CD4-positive, alpha-beta T cell treated with Interleukin-10 for 1 hour (primary cell): ENCODE measurements at regions not wholly inside any gene's neighbourhood (a gene's known extent, or its start where the extent isn't known, plus 50 kb on each side); places are given as distances from the start of the nearest gene placed in this dataset.

Source experiments
- DNase-seq: peaks from one replicate; pipeline ENCODE4 v3.0.0-alpha.2; 2020

DNA sequence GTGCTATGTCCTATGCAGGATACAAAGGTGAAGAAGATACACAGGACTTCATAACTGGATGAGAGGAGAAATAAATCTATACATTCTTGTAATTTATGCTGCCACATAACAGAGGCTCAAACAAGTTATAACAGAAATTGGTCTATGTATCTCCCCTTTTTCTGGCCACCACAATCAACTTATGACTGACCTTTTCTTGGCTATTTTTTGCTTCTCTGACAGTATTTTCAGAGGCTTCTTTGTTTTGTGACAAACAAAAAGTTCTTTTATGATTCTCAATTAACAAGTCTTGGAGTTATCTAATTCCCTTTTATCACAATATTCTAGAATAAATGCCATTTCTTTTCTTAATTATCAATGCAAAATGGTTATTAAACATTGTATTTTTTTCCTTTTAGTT lies 953.0 kb upstream of the ZWINT start:
- DNase-seq = no peak

GRCh38 chr10:57303566-57303965 lies 942.5 kb upstream of the ZWINT start:
- DNase-seq = no peak

GRCh38 chr10:57300718-57301117 lies 939.7 kb upstream of the ZWINT start:
- DNase-seq = no peak

GRCh38 chr10:57294698-57295097 lies 933.6 kb upstream of the ZWINT start:
- no peak for DNase-seq

DNA sequence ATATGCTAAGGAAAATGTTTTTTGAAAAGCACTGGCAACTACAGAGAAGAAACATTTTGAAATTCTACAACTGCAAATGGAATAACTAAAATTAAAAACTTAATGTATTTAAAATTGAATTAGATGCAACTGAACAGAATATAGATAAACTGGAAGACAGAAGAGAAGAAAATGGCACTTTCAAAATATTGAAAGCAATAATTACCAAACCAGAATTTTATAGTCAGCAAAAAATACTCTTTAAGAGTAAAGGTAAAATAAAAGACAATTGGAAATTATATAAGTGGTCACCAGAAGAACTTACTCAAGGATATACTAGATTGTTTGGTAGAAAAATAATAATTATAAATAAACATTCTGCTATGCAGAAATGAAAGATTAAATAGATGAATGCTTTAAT lies 927.7 kb upstream of the ZWINT start:
- no peak for DNase-seq

DNA sequence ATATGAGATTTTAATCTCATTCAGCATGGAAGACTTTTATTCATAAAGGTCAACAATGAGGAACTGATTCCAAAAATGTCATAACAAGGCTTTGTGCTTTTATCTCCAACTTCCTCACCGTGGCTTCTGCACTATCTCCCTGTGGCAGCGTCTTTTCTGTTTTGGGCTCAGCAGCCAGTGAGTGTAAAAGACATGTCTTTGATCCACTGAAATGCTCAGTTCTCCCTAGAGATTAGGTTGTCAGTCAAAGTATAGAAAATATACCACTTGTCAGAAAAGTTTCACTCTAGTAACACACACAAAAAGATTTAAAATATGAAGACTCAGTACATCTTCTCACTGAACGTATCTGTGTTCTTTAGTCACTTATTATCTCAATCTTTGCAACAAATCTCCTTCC lies 901.8 kb upstream of the ZWINT start:
- no peak for DNase-seq

GRCh38 chr10:57260175-57260574 lies 899.1 kb upstream of the ZWINT start:
- DNase-seq = no peak

GRCh38 chr10:57249615-57250281 lies 888.7 kb upstream of the ZWINT start:
- DNase-seq = no peak

- no peak for DNase-seq
Observed at GRCh38 chr10:57247271-57247670, 886.2 kb upstream of the ZWINT start.

GRCh38 chr10:57225920-57226319 lies 864.9 kb upstream of the ZWINT start:
- DNase-seq = no peak

DNA sequence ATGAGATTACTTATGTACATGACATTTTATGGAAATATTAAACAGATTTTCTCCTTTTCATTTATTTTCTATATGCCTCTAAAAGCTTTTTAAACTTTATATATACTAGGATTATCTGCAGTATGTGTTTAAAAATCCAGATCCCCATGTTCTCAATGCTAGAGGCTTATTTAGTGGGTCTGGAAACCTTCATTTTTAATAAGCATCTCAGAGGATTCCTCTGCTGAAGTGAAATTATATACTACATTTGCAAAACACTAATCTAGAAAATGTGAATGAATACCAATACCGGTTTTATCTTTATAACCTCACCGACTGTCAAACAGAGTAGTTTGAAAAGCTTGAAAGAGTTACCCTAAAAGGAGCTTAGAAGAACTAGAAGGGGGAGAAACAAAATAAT lies 863.8 kb upstream of the ZWINT start:
- no peak for DNase-seq

- no peak for DNase-seq
Observed at GRCh38 chr10:57222603-57223002, 861.5 kb upstream of the ZWINT start.

DNA sequence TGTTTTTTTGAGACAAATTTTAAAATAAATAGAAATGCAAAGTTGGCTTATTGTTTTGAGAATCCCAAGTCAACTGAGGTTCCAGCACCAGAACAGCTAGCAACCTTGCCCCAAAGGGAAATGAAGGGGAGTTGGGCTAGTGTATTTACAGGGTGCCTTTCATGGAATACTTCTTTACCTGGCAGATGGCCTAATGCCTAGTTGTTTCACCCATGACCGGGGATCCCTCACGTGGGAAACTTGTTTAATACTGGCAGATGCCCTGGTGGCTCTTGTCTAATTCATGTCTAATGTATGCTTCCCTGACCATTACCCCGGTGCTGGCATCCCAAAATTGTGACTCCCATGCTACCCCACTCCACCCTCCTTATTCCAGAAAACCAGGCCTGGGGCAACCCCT lies 861.1 kb upstream of the ZWINT start:
- no peak for DNase-seq

DNA sequence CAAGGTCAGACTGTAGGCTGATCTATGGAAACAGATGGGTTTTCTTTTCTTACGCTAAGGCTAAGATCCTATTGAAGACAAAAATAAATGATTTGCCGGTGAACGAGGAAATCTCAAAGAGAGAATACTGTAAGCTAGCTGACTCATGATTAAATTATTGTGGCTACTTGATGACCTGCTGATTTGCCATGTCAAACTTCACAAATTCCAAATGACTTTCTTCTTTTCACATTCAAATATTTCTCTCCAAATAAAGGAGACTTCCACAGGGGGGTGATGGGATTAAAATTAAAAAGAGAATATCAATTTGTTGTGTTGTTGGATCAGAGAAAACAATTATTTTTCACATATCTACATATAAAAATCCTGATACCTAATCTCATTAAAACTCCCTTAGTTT lies 860.6 kb upstream of the ZWINT start:
- DNase-seq = no peak

GRCh38 chr10:57218382-57218781 lies 857.3 kb upstream of the ZWINT start:
- no peak for DNase-seq

GRCh38 chr10:57202356-57202755 lies 841.3 kb upstream of the ZWINT start:
- no peak for DNase-seq

GRCh38 chr10:57188846-57189245 lies 827.8 kb upstream of the ZWINT start:
- no peak for DNase-seq

DNA sequence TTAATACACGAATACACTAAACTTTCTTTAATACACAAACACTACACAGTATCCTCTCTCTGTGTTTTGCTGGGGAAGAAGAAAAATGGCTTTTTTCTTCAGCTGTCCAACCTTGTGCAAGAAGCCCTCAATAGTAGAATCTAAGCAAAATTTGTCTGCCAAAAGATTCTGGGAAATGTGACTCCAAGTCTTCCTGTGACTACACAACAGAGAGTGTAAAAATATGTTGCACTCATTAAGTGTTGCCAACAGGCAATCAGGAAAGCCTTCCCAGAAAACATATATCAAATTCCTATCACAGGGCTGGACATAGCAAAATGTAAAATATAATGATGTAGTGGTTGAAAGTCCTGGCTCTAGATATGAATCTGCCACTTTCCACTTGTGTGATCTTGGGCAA lies 825.1 kb upstream of the ZWINT start:
- DNase-seq = no peak

- no peak for DNase-seq
Observed at GRCh38 chr10:57169597-57169996, 808.5 kb upstream of the ZWINT start.

DNA sequence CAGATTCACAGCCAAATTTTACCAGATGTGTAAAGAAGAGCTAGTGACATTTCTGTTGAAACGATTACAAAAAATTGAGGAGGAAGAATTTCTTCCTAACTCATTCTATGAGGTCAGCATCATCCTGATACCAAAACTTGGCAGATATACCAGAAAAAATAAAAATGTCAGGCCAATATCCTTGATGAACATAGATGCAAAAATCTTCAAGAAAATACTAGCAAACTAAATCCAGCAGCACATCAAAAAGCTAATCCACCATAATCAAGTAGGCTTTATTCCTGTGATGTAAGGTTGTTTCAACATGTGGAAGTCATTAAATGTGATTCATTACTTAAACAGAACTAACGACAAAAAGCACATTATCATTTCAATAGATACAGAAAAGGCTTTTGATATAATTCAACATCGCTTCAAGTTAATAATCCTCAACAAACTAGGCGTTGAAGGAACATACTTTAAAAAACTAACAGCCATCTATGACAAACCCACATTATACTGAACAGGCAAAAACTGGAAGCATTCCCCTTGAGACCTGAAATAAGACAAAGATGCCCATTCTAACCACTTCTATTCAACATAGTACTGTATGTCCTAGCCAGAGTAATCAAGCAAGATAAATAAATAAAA lies 807.7 kb upstream of the ZWINT start:
- DNase-seq = no peak

DNA sequence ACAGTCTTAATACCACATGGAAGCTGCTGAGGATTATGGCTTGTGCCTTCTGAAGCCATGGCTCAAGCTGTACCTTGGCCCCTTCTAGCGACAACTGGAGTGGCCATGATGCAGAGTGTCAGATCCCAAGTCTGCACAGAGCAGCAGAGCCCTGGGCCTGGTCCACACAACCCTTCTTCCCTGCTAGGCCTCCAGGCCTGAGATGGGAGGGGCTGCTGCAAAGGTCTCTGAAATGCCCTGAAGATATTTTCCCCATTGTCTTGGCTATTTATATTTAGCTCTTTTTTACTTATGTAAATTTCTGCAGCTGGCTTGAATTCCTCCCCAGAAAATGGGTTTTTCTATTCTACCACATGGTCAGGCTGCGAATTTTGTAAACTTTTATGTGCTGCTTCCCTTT lies 804.6 kb upstream of the ZWINT start:
- DNase-seq = no peak

- no peak for DNase-seq
Observed at GRCh38 chr10:57162231-57162630, 801.2 kb upstream of the ZWINT start.

DNA sequence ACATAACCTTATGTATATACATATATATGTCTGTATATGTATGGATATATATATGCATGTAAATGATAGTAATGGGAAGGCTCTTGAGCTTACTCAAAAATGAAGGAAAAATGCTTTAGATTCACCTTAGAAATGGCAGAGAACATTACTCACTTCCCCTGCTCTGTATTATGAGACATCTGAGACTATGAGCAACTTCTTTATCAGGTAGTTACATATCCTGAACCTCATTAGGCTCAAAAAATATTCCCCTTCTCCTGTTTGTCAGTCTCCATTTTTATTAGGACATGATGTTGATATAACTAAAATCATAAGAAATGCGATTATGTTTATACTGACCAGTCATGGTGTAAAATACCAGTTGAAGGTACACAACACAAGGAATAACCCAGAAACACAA lies 800.1 kb upstream of the ZWINT start:
- DNase-seq = no peak

DNA sequence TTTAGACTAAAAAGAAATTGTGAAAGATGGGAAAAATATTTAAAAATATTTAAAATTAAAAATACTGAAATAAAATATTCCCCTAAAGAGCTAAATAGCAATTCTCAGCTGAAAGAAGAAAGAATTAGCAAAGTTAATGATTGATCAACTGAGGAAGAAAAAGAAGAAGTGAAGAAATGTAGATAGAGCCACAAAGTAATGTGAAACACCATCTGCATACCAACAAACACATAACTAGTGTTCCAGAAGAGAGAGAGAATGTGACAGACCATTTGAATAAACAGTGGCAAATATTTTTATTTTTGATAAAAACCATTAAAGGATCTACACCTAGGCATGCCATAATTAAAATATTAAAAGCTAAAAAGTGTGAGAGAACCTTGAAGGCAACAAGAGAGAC lies 784.5 kb upstream of the ZWINT start:
- DNase-seq = no peak

GRCh38 chr10:57142925-57143576 lies 782.0 kb upstream of the ZWINT start:
- no peak for DNase-seq
